ENCODE measurements at regions not wholly inside any gene's neighbourhood (a gene's known extent, or its start where the extent isn't known, plus 50 kb on each side); places are given as distances from the start of the nearest gene placed in this dataset.

DNA sequence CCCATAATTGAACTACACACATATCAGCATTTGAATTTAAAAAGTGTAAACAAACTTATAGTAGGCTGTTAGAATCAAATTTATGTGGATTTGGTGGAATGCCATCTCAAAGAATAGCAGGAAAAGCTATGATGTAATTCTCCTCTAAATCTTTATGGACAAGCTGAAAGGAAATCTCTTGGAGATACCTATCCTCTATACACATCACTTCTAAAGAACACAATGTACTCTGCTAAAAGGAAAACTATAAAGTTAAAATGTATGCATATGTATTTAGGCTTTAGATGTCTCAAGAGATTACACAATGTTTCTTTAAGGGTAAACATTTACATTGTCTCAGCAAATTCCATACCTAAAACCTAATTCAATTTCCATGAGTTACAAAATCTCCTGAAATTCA lies 323.3 kb downstream of the CRPPA start:
- DNase-seq (ENCODE audit: low read depth) = no peak
- no peaks in the 10 kb centered on the region for H3K36me3 ChIP-seq (ENCODE audit: control insufficient read depth, insufficient read depth, low read length)
- no peak overlapping the region for H3K4me3 ChIP-seq (ENCODE audit: low read depth, low read length)
- ChIA-PET CTCF (interaction anchor here (0.9 to 1.5 kb wide), 5 partner anchors 17 to 783 kb away, joined by 3 to 4 read pairs (median 3); no protein-coding TSS in a partner anchor), POLR2A (no interaction called here)
- TF ChIP-seq, protein P1, sequence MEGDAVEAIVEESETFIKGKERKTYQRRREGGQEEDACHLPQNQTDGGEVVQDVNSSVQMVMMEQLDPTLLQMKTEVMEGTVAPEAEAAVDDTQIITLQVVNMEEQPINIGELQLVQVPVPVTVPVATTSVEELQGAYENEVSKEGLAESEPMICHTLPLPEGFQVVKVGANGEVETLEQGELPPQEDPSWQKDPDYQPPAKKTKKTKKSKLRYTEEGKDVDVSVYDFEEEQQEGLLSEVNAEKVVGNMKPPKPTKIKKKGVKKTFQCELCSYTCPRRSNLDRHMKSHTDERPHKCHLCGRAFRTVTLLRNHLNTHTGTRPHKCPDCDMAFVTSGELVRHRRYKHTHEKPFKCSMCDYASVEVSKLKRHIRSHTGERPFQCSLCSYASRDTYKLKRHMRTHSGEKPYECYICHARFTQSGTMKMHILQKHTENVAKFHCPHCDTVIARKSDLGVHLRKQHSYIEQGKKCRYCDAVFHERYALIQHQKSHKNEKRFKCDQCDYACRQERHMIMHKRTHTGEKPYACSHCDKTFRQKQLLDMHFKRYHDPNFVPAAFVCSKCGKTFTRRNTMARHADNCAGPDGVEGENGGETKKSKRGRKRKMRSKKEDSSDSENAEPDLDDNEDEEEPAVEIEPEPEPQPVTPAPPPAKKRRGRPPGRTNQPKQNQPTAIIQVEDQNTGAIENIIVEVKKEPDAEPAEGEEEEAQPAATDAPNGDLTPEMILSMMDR (IDR thresholded peaks at IDR 0.05; ENCODE audit: insufficient read depth, low read depth, low read length) = no peak
- H3K27me3 ChIP-seq (ENCODE audit: control insufficient read depth, insufficient read depth, low read length) = no peaks in the 10 kb centered on the region

DNA sequence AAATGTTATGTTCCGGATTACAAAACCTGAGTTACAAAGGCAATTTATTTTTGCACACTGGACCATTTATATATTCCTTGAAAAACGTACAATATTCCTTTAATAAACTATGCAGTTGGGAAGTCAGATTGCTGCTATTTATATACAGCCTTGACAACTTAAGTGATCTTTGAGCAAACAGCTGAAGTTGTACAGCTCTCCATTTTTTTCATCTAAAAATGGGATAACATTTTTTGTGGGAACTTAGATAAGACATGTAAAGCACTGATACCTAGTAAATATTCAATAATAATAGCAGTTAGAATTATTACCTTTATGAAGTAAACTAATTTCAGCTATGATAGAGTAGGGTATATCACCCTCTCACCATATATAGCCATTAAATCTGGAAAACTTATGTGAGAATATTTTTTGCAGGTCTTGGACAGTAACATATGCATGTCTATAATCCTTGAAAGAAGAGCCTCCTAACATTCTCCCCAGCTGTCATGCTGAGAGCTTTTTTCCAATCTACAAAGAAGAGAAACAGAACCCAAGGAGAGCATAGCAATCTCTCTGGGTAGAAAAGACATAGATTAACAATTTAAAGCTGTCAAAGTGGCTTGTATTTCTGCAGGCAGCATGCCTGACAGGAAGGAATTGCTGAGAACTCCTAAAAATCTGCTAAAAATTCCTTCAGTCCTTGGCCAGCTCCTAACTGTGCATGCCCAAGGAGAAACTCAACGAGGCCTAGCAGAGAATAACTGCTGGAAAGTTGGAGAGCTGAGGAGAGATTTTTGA lies 326.0 kb downstream of the CRPPA start:
- ChIA-PET POLR2A (no interaction called here), CTCF (interaction anchor here (0.9 kb wide), 1 partner anchor 19 kb away, joined by 3 read pairs; no protein-coding TSS in a partner anchor)
- Histone ChIP-seq H3K27me3 (ENCODE audit: control insufficient read depth, insufficient read depth, low read length) (no peaks in the 10 kb centered on the region), H3K4me3 (ENCODE audit: low read depth, low read length) (no peak overlapping the region), H3K36me3 (ENCODE audit: control insufficient read depth, insufficient read depth, low read length) (no peaks in the 10 kb centered on the region)
- TF ChIP-seq, protein P1 (IDR thresholded peaks at IDR 0.05; ENCODE audit: insufficient read depth, low read depth, low read length) = no peak
- DNase-seq (ENCODE audit: low read depth) = no peak

DNA sequence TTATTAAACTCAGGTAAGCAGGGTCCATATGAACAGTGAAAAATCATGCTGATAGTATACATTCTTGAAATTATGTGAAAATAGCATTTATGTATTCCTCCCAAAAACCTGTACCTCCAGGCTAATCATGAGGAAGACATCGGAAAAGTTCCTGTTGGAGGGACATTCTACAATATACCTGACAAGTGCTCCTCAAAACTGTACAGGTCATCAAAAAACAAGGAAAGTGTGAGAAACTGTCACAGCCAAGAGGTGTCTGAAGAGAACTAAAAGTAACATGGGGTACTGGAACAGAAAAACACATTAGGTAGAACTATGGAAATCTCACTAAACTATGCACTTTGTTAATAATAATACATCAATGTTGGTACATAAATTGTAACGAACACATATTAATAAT lies 326.7 kb downstream of the CRPPA start:
- CTCF ChIA-PET = no interaction called here
- H3K36me3 ChIP-seq (ENCODE audit: control insufficient read depth, insufficient read depth, low read length) = no peaks in the 10 kb centered on the region
- no peak for DNase-seq (ENCODE audit: low read depth)

DNA sequence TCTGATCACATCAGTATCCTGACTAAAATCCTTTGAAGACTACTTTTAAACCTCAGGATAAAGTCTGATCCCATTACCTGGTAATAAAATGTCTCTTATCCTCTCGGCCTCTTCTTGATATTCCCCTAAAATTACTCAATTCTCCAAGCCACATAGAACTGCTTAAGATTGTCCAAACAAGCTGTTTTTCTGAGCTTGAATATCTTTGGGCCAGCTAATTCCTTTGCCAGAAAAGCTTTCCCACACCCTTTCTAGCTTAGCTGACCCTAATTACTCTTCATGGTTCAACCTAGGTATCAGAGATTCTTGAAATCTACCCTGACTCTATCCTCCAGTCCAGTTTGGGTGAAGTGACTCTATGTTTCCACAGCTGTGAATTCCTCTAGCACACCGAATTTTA lies 328.6 kb downstream of the CRPPA start:
- POLR2A ChIA-PET = no interaction called here
- no peak for DNase-seq (ENCODE audit: low read depth)
- TF ChIP-seq, protein P1 (IDR thresholded peaks at IDR 0.05; ENCODE audit: insufficient read depth, low read depth, low read length) = no peak
- no peaks in the 10 kb centered on the region for H3K36me3 ChIP-seq (ENCODE audit: control insufficient read depth, insufficient read depth, low read length)
- CTCF ChIA-PET = interaction anchor here (1.0 to 2.1 kb wide), 5 partner anchors 8 to 472 kb away, joined by 3 to 6 read pairs (median 4); no protein-coding TSS in a partner anchor
- no peak overlapping the region for H3K4me3 ChIP-seq (ENCODE audit: low read depth, low read length)
- H3K27me3 ChIP-seq (ENCODE audit: control insufficient read depth, insufficient read depth, low read length) = no peaks in the 10 kb centered on the region

More for the DNA sequence above, 326.7 kb downstream of the CRPPA start:
- TF ChIP-seq, protein P1 (IDR thresholded peaks at IDR 0.05; ENCODE audit: insufficient read depth, low read depth, low read length) = no peak
- POLR2A ChIA-PET = no interaction called here
- Histone ChIP-seq H3K4me3 (ENCODE audit: low read depth, low read length) (no peak overlapping the region), H3K27me3 (ENCODE audit: control insufficient read depth, insufficient read depth, low read length) (no peaks in the 10 kb centered on the region)

DNA sequence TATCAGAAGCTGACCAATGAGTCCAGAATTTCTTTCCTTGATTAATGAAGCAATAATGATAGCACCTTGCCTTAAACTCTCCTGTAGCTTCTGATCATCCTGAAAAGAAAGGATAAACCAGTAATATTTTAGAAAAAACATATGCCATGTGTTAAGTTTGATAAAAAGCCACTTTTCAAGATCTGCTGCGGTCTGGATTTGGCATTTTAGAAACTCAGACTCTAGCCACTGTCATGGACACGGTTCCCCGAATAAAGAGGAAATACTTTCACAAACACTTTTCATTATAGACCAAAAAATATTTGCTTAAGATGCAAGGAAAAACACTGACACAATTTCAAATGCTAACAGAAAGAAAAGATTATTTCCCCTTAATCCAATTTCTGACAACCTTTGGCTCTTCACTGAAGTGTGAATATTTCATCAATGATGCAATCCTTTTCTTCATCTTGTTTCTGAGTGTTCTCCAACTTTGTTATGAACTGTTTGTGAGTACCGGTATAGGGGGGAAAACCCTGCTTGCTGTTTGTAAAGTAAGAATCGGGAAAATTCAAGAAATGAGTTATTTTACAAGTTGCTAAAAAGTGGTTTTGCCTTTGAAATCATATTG lies 329.5 kb downstream of the CRPPA start:
- Histone ChIP-seq H3K36me3 (ENCODE audit: control insufficient read depth, insufficient read depth, low read length) (no peaks in the 10 kb centered on the region), H3K27me3 (ENCODE audit: control insufficient read depth, insufficient read depth, low read length) (no peaks in the 10 kb centered on the region), H3K4me3 (ENCODE audit: low read depth, low read length) (no peak overlapping the region)
- POLR2A ChIA-PET = no interaction called here
- CTCF ChIA-PET = interaction anchor here (1.1 to 2.1 kb wide), 4 partner anchors 12 to 473 kb away, joined by 3 to 7 read pairs (median 5); no protein-coding TSS in a partner anchor
- TF ChIP-seq, protein P1 (IDR thresholded peaks at IDR 0.05; ENCODE audit: insufficient read depth, low read depth, low read length) = no peak
- DNase-seq (ENCODE audit: low read depth) = no peak
